ENCODE measurements at regions not wholly inside any gene's neighbourhood (a gene's known extent, or its start where the extent isn't known, plus 50 kb on each side); places are given as distances from the start of the nearest gene placed in this dataset.

DNA sequence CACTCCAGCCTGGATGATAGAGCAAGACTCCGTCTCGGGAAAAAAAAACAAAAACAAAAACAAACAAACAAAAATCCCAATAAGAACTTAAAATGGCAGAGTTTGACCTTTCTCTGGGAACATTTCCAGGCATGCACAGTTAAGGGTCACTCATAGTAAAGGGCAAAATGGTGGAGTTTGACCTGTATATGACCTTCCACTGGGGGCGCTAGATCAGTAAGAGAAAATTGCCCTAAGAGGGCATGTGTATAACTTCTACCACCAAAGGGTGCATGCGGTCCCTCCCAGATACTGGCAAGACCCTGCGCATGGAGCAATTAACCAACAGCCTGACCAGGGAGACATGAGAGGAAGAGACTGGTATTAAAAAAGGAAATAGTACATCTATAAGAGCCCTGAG lies 177.2 kb downstream of the MOSPD2 start:
- peak; percentile 3 to 23 (median 19) for DNase-seq (ENCODE audit: extremely low read depth in 1 of 4, low spot score in 3 of 4)
- H3K36me3 ChIP-seq (ENCODE audit: control insufficient read depth, insufficient read depth, low read length): no peaks in the 10 kb centered on the region
- no peak overlapping the region for H3K4me2 ChIP-seq (ENCODE audit: insufficient read depth, low read length)
- no peaks in the 10 kb centered on the region for H3K9me3 ChIP-seq (replicated peaks; ENCODE audit: control insufficient read depth, insufficient read depth, low read depth, low read length)
- 0 out of 3 replicates have a peak, but pooled peaks have one; percentile 43 for ATAC-seq
- no peak overlapping the region for H3K9ac ChIP-seq (ENCODE audit: insufficient read depth in 1 of 2, low read depth in 2 of 2, low read length in 2 of 2)
- FAIRE-seq: no peak
- H3K4me3 ChIP-seq: no peak overlapping the region
- no peak overlapping the region for H2AFZ ChIP-seq (ENCODE audit: low read depth, low read length)
- no peak overlapping the region for H3K27ac ChIP-seq (ENCODE audit: extremely low read depth, low read depth, low read length)
- BruUV-seq (replicated peaks): no TSS peak
- H3K79me2 ChIP-seq (ENCODE audit: control insufficient read depth, insufficient read depth, low read length): no peaks in the 10 kb centered on the region
- no peaks in the 10 kb centered on the region for H4K20me1 ChIP-seq (replicated peaks; ENCODE audit: control insufficient read depth, insufficient read depth, low read length)
- in situ Hi-C loops (cut with MboI): no loop called here
- ChIA-PET POLR2A (no interaction called here), CTCF (ENCODE audit: low intra/inter-chr PET ratio) (no interaction called here)
- intact Hi-C loops (cut with micrococcal nuclease): no loop called here
- no peaks in the 10 kb centered on the region for H3K27me3 ChIP-seq (ENCODE audit: control insufficient read depth in 2 of 2, insufficient read depth in 2 of 2, low read length in 2 of 2)
- H3K4me1 ChIP-seq (replicated peaks in 1 of 2; ENCODE audit: control insufficient read depth in 2 of 2, insufficient read depth in 2 of 2, low read length in 2 of 2): no peaks in the 10 kb centered on the region
- 57% methylated on average over 3 of the region's 5 CpGs for WGBS (ENCODE audit: insufficient coverage, low coverage, missing lambda C conversion rate)
- no peaks in the 10 kb centered on the region for H3K9me1 ChIP-seq (ENCODE audit: control insufficient read depth, insufficient read depth, low read length)
- TF ChIP-seq RAD51 (IDR thresholded peaks at IDR 0.05; ENCODE audit: borderline replicate concordance, low read depth): no peak
- TF ChIP-seq, protein P1, sequence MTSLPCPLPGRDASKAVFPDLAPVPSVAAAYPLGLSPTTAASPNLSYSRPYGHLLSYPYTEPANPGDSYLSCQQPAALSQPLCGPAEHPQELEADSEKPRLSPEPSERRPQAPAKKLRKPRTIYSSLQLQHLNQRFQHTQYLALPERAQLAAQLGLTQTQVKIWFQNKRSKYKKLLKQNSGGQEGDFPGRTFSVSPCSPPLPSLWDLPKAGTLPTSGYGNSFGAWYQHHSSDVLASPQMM (CRISPR knock-in tag; IDR thresholded peaks at IDR 0.05): no peak
- TF ChIP-seq, protein P2, sequence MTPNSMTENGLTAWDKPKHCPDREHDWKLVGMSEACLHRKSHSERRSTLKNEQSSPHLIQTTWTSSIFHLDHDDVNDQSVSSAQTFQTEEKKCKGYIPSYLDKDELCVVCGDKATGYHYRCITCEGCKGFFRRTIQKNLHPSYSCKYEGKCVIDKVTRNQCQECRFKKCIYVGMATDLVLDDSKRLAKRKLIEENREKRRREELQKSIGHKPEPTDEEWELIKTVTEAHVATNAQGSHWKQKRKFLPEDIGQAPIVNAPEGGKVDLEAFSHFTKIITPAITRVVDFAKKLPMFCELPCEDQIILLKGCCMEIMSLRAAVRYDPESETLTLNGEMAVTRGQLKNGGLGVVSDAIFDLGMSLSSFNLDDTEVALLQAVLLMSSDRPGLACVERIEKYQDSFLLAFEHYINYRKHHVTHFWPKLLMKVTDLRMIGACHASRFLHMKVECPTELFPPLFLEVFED (CRISPR knock-in tag; conservative IDR thresholded peaks at IDR 0.05): no peak
- TF ChIP-seq NR2C2 (CRISPR knock-in tag; IDR thresholded peaks at IDR 0.05): no peak
- peak; percentile 63 for TF ChIP-seq NR2C2 (tag; IDR thresholded peaks at IDR 0.05)
- no peak for TF ChIP-seq POU5F1 (IDR thresholded peaks at IDR 0.05; ENCODE audit: borderline replicate concordance, low read depth, low read length, partially characterized antibody)
- TF ChIP-seq, protein P3, sequence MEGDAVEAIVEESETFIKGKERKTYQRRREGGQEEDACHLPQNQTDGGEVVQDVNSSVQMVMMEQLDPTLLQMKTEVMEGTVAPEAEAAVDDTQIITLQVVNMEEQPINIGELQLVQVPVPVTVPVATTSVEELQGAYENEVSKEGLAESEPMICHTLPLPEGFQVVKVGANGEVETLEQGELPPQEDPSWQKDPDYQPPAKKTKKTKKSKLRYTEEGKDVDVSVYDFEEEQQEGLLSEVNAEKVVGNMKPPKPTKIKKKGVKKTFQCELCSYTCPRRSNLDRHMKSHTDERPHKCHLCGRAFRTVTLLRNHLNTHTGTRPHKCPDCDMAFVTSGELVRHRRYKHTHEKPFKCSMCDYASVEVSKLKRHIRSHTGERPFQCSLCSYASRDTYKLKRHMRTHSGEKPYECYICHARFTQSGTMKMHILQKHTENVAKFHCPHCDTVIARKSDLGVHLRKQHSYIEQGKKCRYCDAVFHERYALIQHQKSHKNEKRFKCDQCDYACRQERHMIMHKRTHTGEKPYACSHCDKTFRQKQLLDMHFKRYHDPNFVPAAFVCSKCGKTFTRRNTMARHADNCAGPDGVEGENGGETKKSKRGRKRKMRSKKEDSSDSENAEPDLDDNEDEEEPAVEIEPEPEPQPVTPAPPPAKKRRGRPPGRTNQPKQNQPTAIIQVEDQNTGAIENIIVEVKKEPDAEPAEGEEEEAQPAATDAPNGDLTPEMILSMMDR (IDR thresholded peaks at IDR 0.05 in 2 of 3, conservative IDR thresholded peaks at IDR 0.05 in 1 of 3; ENCODE audit: insufficient read depth in 2 of 3, low read depth in 1 of 3, low read length in 3 of 3): peak in 1 of 3 experiments; percentile 34; a peak in 3 of 6 replicates
- TF ChIP-seq ZNF75A (CRISPR knock-in tag; IDR thresholded peaks at IDR 0.05): no peak
- no peak for TF ChIP-seq HDAC2 (IDR thresholded peaks at IDR 0.05)
- peak in 1 of 3 experiments; percentile 61 for TF ChIP-seq YY1 (IDR thresholded peaks at IDR 0.05; ENCODE audit: borderline replicate concordance in 1 of 3, control insufficient read depth in 1 of 3, extremely low read depth in 1 of 3, insufficient read depth in 3 of 3, insufficient read length in 1 of 3, insufficient replicate concordance in 2 of 3, low read depth in 1 of 3, low read length in 2 of 3)
- no peak for TF ChIP-seq RERE (CRISPR knock-in tag; IDR thresholded peaks at IDR 0.05; ENCODE audit: borderline replicate concordance)
- TF ChIP-seq ESRRA (IDR thresholded peaks at IDR 0.05; ENCODE audit: borderline replicate concordance, low read depth): peak; percentile 56
- TF ChIP-seq HNRNPK (IDR thresholded peaks at IDR 0.05; ENCODE audit: low read depth, low read length, poor library complexity, severe bottlenecking): no peak

All from K562 (cell line).